ENCODE measurements at regions not wholly inside any gene's neighbourhood (a gene's known extent, or its start where the extent isn't known, plus 50 kb on each side); places are given as distances from the start of the nearest gene placed in this dataset.
"Not testable (repeated sequence)": the region's sequence is repeated elsewhere in the genome, so short reads cannot be mapped to it uniquely, and the experiment has no call there.

DNA sequence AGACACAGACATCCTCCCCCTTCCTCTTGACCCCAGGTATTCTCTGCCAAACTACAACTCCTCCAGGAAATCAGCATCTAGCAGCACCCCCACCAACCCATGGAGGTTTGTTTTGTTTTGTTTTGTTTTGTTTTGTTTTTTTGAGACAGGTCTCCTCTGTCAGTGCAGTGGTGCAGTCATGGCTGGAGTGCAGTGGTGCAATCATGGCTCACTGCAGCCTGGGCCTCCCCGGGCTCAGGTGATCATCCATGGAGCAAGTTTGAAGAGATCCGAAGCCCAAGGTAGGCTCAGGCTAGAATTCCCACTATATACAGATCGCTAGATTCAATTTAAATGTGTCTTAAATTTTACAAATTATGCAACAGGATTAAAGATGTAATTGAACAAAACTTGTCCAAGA lies 518.2 kb upstream of the ARID1B start:
- DNase-seq: no peak
- H3K4me3 ChIP-seq (ENCODE audit: insufficient read depth, low read depth, low read length): no peak overlapping the region
- no peaks in the 10 kb centered on the region for H3K27me3 ChIP-seq (ENCODE audit: control insufficient read depth, insufficient read depth, low read length)
- no peaks in the 10 kb centered on the region for H3K36me3 ChIP-seq (replicated peaks; ENCODE audit: control insufficient read depth, insufficient read depth, low read length)

- Histone ChIP-seq H3K36me3 (replicated peaks; ENCODE audit: control insufficient read depth, insufficient read depth, low read length) (no peaks in the 10 kb centered on the region), H3K27me3 (ENCODE audit: control insufficient read depth, insufficient read depth, low read length) (no peaks in the 10 kb centered on the region), H3K4me3 (ENCODE audit: insufficient read depth, low read depth, low read length) (no peak overlapping the region)
- DNase-seq: no peak
These were observed 521.0 kb upstream of the ARID1B start for GRCh38 chr6:156256161-156256560.

- Histone ChIP-seq H3K27me3 (ENCODE audit: control insufficient read depth, insufficient read depth, low read length) (no peaks in the 10 kb centered on the region), H3K36me3 (replicated peaks; ENCODE audit: control insufficient read depth, insufficient read depth, low read length) (no peaks in the 10 kb centered on the region), H3K4me3 (ENCODE audit: insufficient read depth, low read depth, low read length) (no peak overlapping the region)
- DNase-seq: no peak
These were observed 522.9 kb upstream of the ARID1B start for GRCh38 chr6:156254240-156254639.

- H3K36me3 ChIP-seq (replicated peaks; ENCODE audit: control insufficient read depth, insufficient read depth, low read length): no peaks in the 10 kb centered on the region
- no peak overlapping the region for H3K4me3 ChIP-seq (ENCODE audit: insufficient read depth, low read depth, low read length)
- DNase-seq: no peak
- H3K27me3 ChIP-seq (ENCODE audit: control insufficient read depth, insufficient read depth, low read length): no peaks in the 10 kb centered on the region
These were observed 526.6 kb upstream of the ARID1B start for GRCh38 chr6:156250593-156250992.

DNA sequence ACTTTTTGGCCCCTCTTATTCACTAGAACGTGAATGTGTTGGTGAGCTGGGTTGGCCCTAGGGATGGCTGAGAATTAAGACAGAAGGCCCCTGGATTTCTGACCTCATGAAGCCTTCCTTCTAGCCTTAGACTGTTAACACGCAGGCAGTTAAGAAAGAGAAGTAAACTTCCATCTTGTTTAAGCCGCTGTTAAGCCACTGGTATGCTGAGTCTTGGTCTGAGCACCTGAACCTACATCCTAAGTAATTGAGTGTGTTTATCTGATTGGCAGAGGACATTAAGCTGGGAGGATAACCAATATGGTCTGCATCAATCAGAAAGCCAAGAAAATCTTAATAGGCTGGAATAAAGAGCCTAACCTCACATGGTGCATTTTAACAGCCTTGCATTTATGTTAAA lies 535.0 kb upstream of the ARID1B start:
- Histone ChIP-seq H3K4me3 (ENCODE audit: insufficient read depth, low read depth, low read length) (no peak overlapping the region), H3K27me3 (ENCODE audit: control insufficient read depth, insufficient read depth, low read length) (no peaks in the 10 kb centered on the region), H3K36me3 (replicated peaks; ENCODE audit: control insufficient read depth, insufficient read depth, low read length) (no peaks in the 10 kb centered on the region)
- DNase-seq: no peak

- no peaks in the 10 kb centered on the region for H3K36me3 ChIP-seq (replicated peaks; ENCODE audit: control insufficient read depth, insufficient read depth, low read length)
- H3K4me3 ChIP-seq (ENCODE audit: insufficient read depth, low read depth, low read length): no peak overlapping the region
- H3K27me3 ChIP-seq (ENCODE audit: control insufficient read depth, insufficient read depth, low read length): no peaks in the 10 kb centered on the region
- no peak for DNase-seq
These were observed 546.0 kb upstream of the ARID1B start for GRCh38 chr6:156231026-156231765.

GRCh38 chr6:156219973-156220372 lies 557.2 kb upstream of the ARID1B start:
- no peak overlapping the region for H3K4me3 ChIP-seq (ENCODE audit: insufficient read depth, low read depth, low read length)
- no peak for DNase-seq

GRCh38 chr6:156205678-156206077 lies 571.5 kb upstream of the ARID1B start:
- DNase-seq: no peak
- H3K4me3 ChIP-seq (ENCODE audit: insufficient read depth, low read depth, low read length): no peak overlapping the region
- H3K27me3 ChIP-seq (ENCODE audit: control insufficient read depth, insufficient read depth, low read length): no peaks in the 10 kb centered on the region

More at GRCh38 chr6:156219973-156220372, 557.2 kb upstream of the ARID1B start:
- H3K36me3 ChIP-seq (replicated peaks; ENCODE audit: control insufficient read depth, insufficient read depth, low read length): no peaks in the 10 kb centered on the region
- H3K27me3 ChIP-seq (ENCODE audit: control insufficient read depth, insufficient read depth, low read length): no peaks in the 10 kb centered on the region

DNA sequence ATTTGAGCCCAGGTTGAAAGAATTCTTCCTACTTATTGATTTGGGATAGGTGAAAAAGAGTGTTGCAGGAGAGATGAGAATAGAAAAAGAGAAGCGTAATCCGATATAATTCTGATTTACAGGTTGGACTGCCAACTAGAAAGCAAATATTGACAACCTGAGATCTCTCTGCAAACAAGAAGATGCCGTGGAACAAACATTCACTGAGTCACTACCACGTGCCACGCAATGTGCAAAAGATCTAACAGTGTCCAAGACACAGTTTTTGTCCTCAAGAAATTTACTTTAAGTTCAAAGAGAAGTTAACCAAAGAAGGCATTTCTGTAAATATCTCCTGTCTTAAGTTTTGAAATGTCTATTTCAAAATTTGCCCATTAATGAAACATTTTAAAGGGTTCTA lies 578.0 kb upstream of the ARID1B start:
- H3K4me3 ChIP-seq (ENCODE audit: insufficient read depth, low read depth, low read length): no peak overlapping the region
- no peaks in the 10 kb centered on the region for H3K27me3 ChIP-seq (ENCODE audit: control insufficient read depth, insufficient read depth, low read length)
- no peaks in the 10 kb centered on the region for H3K36me3 ChIP-seq (replicated peaks; ENCODE audit: control insufficient read depth, insufficient read depth, low read length)
- DNase-seq: no peak

More at GRCh38 chr6:156205678-156206077, 571.5 kb upstream of the ARID1B start:
- no peaks in the 10 kb centered on the region for H3K36me3 ChIP-seq (replicated peaks; ENCODE audit: control insufficient read depth, insufficient read depth, low read length)

- no peak for DNase-seq
- no peak overlapping the region for H3K4me3 ChIP-seq (ENCODE audit: insufficient read depth, low read depth, low read length)
These were observed 579.7 kb upstream of the ARID1B start for GRCh38 chr6:156197513-156197912.

DNA sequence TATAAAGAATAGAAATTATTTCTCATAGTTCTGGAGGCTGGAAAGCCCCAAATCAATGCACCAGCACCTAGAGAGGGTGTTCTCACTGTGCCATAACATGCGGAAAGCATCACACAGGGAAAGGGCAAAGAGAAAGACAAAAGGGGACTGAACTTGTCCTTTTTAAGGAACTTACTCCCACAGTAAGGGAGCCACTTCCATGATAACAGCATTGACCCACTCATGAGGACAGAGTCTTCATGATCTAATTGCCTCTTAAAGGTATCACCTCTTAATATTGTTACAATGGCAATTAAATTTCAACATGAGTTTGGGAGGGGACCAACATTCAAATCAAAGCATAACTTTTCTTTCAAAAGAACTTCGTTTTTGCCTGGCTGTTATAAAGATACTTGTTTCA lies 582.2 kb upstream of the ARID1B start:
- Histone ChIP-seq H3K4me3 (ENCODE audit: insufficient read depth, low read depth, low read length) (no peak overlapping the region), H3K27me3 (ENCODE audit: control insufficient read depth, insufficient read depth, low read length) (no peaks in the 10 kb centered on the region), H3K36me3 (replicated peaks; ENCODE audit: control insufficient read depth, insufficient read depth, low read length) (no peaks in the 10 kb centered on the region)
- no peak for DNase-seq

More at GRCh38 chr6:156197513-156197912, 579.7 kb upstream of the ARID1B start:
- Histone ChIP-seq H3K36me3 (replicated peaks; ENCODE audit: control insufficient read depth, insufficient read depth, low read length) (no peaks in the 10 kb centered on the region), H3K27me3 (ENCODE audit: control insufficient read depth, insufficient read depth, low read length) (no peaks in the 10 kb centered on the region)

DNA sequence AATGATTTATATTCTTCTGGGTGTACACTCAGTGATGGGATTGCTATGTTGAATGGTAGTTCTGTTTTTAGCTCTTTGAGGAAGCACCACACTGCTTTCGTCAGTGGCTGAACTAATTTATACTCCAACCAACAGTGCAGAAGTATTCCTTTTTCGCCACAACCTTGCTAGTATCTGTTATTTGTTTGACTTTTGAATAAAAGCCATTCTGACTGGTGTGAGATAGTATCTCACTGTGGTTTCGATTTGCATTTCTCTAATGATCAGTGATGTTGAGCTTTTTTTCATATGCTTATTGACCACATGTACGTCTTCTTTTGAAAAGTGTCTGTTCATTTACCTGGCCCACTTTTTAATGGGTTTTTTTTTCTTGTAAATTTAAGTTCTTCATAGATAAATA lies 583.8 kb upstream of the ARID1B start:
- Histone ChIP-seq H3K4me3 (ENCODE audit: insufficient read depth, low read depth, low read length) (no peak overlapping the region), H3K36me3 (replicated peaks; ENCODE audit: control insufficient read depth, insufficient read depth, low read length) (no peaks in the 10 kb centered on the region), H3K27me3 (ENCODE audit: control insufficient read depth, insufficient read depth, low read length) (no peaks in the 10 kb centered on the region)
- no peak for DNase-seq

- Histone ChIP-seq H3K4me3 (ENCODE audit: insufficient read depth, low read depth, low read length) (no peak overlapping the region), H3K27me3 (ENCODE audit: control insufficient read depth, insufficient read depth, low read length) (no peaks in the 10 kb centered on the region), H3K36me3 (replicated peaks; ENCODE audit: control insufficient read depth, insufficient read depth, low read length) (no peaks in the 10 kb centered on the region)
- no peak for DNase-seq
These were observed 585.3 kb upstream of the ARID1B start for GRCh38 chr6:156191895-156192294.

DNA sequence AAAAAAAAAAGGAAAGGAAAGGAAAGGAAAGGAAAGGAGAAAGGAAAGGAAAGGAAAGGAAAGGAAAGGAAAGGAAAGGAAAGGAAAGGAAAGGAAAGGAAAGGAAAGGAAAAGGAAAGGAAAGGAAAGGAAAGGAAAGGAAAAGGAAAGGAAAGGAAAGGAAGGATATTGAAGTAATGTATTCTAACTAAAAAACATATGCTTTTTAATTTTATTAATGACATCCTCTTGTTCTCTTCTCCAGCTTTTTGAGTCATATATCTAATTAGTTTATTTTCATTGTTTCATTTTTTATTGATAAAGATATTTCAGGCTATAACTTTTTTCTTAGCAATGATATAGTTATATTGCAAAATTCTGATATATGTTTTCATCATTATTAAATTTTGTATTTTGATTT lies 585.8 kb upstream of the ARID1B start:
- H3K27me3 ChIP-seq (ENCODE audit: control insufficient read depth, insufficient read depth, low read length); H3K4me3 ChIP-seq (ENCODE audit: insufficient read depth, low read depth, low read length); DNase-seq; H3K36me3 ChIP-seq (replicated peaks; ENCODE audit: control insufficient read depth, insufficient read depth, low read length): not testable (repeated sequence)

DNA sequence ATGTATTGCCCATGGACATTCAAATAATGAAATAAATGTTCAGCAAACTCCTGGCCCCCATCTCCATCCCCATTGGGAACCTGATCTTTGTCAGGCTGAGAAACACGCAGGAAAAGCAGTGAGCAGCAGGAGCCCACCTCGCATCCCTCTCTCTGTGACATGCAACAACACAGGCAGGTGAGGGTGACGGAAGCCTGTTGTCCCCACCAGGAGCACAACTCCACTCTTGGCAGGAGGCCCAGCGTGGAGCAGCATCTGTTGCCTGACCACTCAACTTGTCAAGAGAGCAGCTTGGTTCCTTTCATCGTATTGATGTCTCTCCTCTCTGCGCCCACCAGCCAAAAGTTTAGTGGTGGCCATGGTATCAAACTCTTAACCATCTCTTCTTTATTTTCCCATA lies 586.9 kb upstream of the ARID1B start:
- DNase-seq: no peak
- Histone ChIP-seq H3K27me3 (ENCODE audit: control insufficient read depth, insufficient read depth, low read length) (no peaks in the 10 kb centered on the region), H3K4me3 (ENCODE audit: insufficient read depth, low read depth, low read length) (no peak overlapping the region), H3K36me3 (replicated peaks; ENCODE audit: control insufficient read depth, insufficient read depth, low read length) (no peaks in the 10 kb centered on the region)

DNA sequence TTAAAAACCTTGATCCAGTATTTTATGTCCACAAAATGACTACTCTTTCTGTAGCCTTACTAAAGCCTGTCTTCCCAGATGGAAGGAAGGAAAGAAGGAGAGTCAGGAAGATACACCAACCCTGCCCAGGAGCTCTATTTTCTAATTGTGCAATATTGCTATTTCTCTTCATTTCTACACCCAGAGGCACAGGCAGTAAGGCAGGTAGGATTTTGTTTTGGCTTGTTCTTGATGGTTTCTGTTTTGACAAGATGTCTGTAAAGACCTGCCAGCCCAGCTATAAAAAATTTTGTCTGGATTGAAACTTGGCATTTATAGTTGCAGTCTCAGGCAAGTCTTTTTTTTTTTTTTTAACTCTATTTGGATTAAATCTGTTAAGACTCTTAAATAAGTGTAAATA lies 587.5 kb upstream of the ARID1B start:
- Histone ChIP-seq H3K27me3 (ENCODE audit: control insufficient read depth, insufficient read depth, low read length) (no peaks in the 10 kb centered on the region), H3K36me3 (replicated peaks; ENCODE audit: control insufficient read depth, insufficient read depth, low read length) (no peaks in the 10 kb centered on the region), H3K4me3 (ENCODE audit: insufficient read depth, low read depth, low read length) (no peak overlapping the region)
- DNase-seq: no peak

Measured in H7 (cell line).